GM19328 (cell line): ENCODE measurements at regions not wholly inside any gene's neighbourhood (a gene's known extent, or its start where the extent isn't known, plus 50 kb on each side); places are given as distances from the start of the nearest gene placed in this dataset.
"Not testable (repeated sequence)": the region's sequence is repeated elsewhere in the genome, so short reads cannot be mapped to it uniquely, and the experiment has no call there.

ENCODE experiments used
- ATAC-seq: cut with Tn5 transposase; IDR thresholded peaks from one replicate; pipeline ENCODE4 v1.9.1; 2021; ENCODE audit warnings: mild to moderate bottlenecking, moderate library complexity; ENCODE audit not compliant: unreplicated experiment

DNA sequence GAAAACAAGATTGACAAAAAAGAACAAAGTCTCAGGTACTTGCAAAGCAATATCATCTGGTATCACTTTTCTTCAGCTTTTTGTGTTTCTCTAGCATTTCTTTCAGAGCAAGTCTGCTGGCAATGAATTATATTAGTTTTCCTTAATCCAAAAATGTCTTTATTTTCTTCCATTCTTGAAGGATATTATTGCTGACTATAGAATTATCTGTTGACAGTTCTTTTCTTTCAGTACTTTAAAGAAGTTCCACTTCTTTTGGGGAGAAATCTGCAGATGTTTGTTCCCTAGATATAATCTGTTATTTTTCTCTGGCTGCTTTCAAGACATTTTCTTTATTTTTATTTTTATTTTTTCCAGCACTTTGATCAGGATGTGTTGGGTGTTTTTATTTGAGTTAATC is 161.8 kb upstream of the SPRED2 start:
- no peak for ATAC-seq

DNA sequence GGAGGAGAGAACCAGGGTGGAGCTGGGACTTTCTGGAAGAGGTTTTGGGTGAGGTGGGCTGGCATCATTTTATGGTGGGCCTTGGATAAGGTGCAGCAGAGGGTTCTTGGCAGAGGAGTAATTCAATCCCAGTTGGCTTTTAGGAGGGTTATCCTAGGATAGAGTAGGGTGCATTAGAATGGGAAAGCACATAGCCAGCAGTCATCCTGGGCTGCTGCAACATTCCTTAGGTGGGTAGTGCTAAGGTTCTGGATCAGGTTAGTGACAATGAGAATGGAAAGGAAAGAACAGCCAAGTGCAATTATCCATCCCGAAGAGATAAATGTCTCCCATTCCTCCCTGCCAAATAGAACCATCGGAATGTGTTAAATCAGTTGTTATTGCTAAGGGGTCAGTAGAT is 157.3 kb upstream of the SPRED2 start:
- no peak for ATAC-seq

DNA sequence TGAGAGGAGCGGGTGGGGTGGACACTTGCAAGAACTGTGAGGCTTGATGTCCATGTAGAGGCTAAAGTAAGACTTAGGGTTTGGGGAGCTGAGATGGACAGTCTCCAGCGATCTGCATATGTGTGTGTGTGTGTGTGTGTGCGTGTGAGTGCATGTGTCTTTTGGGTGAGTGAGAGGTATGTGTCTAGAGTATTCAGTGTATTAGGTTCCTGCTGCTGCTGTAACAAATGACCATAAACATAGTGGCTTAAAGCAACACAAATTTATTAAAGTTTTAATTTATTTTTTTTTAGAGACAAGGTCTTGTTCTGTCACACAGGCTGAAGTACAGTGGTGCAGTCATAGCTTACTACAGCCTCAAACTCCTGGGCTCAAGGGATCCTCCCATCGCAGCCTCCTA is 155.4 kb upstream of the SPRED2 start:
- ATAC-seq = no peak

DNA sequence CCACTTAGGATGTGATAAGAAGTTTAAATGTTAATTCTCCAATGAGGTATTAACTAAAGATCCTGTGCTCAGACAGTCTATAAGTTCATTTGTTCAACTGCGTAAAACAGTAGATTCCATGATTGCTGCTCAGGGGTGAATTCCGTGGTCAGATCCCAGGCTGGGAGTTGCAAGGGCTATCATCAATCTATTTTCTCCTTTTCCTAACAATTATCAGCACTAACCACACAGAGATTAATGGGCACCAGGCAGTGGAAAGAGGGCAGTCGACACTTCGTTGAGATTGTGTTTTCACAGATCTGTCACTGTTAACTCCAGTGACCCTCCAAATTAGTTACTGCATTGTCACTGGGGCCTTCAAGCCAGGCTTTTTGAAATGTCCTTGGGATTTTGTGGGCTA is 154.1 kb upstream of the SPRED2 start:
- ATAC-seq = no peak

DNA sequence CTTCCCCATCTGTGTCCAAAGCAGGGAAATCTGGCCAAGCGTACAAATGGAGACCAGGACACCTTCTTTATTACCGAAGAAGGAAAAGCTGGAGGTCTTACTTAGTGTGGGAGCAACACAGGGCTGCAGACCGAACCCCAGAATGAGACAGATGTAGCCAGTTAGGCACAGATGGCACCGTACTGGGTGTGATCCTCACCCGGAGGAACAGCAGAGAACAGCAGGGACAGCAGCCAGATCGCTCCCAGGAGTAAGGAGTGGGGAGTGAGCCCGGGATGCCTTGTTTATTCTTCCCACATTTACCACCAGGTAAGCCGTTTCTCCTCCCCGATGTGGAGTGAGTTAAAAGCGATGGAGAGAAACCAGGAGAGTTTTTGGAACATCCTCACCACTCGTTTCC is 150.7 kb upstream of the SPRED2 start:
- no peak for ATAC-seq

DNA sequence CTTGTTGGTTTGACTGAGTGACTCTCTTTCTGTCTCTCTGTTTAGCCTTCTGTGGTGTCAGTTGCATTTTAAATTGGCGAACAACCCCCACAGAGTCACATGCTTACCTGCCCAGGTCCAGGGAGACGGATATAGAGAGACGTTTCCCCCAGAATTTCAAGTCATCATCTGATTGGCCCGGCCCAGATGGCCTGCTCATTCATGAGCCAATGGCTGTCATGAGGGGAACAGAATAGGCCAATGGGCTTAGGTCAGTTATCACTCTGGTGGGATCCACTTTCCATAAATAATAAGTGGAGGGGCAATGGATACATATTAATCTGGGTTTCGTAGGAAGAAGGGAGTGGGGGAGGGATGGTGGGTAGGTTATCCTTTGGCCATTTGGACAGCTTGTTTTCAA is 150.0 kb upstream of the SPRED2 start:
- ATAC-seq = no peak

DNA sequence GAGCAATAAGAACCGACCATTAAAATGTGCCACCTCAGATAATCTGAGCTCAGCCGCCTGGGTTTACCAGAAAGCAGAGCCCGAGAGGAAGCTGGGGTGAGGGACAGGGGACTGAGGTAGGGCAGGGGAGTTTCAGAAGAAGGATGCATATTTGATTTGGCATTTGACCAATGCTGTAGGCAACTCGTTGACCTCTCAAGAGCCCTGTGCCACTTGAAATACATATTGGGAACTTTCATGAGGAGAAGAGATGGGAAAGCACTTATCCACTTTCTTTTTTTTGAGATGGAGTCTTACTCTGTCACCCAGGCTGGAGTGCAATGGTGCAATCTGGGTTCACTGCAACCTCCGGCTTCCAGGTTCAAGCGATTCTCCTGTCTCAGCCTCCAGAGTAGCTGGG is 148.4 kb upstream of the SPRED2 start:
- ATAC-seq = no peak

DNA sequence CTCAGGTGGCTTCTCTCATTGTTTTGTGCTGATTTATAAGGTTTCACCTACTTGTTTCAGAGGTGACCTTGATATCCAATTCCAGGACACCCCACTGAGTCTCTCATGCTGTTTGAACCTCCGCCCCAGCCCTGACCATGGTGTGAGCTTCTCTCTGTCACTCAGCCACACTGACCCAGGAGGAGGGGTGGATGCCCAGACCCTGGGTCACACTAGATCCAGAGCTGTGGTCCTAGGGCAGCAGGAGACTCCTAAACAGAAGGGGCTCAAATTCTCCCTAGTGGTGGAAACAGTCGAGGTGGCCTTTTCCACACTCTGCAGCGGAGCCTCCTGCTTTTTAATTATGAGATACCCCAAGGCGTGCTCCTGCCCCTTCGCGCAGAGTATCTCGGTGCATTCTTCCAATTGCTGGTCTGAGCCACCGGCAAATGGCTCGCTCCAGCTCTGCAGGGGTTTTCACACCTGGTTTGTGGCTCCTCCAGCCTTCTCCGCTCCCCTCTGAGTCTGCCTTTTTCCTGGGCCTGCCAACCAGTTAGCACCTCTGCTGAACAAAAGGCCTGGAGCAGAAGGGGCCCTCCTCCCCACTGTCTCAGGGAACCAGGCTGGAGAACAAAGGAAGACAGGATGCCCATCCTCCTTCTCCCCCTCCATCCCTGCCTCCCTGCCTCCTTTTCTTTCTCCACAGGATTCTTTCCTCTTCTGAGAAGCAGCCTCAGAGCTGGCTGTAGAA is 147.3 kb upstream of the SPRED2 start:
- no peak for ATAC-seq

DNA sequence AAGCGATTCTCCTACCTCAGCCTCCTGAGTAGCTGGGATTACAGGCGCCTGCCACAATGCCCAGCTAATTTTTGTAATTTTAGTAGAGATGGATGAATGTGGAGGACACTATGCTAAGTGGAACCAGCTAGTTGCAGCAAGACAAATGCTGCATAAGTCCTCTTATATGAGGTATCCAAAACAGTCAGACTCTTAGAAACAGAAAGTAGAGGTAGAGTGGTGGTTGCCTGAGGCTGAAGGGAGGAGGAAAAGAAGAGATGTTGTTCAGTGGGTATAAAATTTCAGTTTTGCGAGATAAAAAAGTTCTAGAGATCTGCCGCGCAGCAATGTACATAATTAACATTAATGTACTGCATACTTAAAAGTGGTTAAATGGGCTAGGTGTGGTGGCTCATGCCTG is 145.3 kb upstream of the SPRED2 start:
- no peak for ATAC-seq

DNA sequence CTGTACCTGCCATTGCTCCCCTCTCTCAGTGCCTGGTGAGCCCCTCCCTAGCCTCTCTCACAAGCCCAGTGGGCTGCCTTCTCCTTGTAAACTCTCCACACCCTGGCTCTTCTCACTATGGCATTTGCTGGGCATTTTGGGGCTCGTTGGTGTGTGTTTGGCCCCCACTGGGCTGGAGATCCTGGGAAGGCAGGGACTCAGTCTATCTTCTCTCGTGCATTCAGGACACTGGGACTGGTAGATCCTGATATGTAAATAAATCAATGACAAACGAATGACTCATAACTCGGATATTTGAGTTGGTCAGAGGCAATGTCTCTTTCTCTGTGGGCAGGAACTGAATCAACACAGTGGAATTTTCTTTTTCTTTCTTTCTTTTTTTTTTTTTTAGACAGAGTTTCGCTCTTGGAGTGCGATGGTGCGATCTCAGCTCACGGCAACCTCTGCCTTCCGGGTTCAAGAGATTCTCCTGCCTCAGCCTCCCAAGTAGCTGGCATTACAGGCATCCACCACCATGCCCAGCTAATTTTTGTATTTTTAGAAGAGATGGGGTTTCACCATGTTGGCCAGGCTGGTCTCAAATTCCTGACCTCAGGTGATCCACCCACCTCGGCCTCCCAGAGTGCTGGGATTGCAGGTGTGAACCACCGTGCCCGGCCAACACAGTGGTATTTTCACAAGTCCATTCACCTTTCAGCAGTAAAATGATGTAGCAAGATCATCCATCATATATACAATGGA is 144.6 kb upstream of the SPRED2 start:
- no peak for ATAC-seq

DNA sequence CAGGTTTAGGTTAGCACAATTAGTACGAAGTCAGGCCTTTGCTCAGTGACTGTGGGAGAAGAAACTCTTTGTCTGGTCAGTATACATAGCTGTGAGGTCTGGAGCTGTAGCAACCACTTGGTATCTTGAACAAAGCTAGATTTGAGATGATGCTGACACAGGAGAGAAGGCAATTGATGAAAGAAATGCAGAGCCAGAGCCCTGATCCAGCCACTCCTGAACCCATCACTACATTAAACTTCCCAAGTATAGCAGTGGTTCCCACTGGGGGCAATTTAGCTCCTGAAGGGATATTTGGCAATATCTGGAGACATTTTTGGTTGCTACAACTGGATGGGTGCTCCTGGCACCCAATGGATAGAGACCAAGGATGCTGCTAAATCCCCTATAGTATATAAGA is 143.9 kb upstream of the SPRED2 start:
- no peak for ATAC-seq

DNA sequence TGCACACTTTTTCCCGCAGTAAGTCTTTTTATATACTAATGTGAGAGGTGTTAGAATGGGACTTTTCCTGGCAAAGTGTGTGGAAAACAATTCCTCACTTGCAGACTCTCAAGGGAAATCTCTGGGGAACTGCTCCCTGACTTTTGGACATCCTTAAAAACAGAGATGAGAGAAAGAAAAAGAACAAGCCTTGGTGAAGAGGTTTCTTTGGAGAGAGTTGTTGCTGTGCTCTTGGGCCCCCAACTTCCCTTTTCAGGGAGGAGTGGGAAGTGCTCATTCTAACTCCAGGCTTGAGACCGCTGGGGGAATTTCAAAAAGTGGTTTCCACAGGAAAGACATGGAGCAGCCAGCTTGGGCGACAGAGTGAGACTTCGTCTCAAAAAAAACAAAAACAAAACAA is 142.6 kb upstream of the SPRED2 start:
- ATAC-seq = no peak

DNA sequence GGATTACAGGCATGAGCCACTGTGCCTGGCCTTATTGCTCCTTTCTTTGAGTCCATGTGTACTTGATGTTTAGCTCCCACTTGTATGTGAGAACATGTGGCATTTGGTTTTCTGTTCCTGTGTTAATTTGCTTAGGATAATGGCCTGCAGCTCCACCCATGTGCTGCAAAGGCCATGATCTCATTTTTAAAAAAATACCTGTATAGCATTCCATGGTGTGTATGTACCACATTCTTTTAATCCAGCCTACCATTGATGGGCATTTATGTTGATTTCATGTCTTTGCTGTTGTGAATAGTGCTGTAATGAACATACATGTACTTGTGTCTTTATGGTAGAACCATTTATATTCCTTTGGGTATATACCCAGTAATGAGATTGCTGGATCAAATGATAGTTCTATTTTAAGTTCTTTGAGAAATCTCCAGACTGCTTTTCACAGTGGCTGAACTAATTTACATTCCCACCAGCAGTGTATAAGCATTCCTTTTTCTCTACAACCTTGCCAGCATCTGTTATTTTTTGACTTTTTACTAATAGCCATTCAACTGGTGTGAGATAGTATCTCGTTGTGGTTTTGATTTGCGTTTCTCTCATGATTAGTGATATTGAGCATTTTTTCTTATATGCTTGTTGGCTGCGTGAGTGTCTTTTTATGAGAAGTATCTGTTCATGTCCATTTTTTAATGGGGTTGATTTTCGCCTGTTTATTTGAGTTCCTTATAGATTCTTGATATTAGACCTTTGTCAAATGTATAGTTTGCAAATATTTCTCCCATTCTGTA is 136.4 kb upstream of the SPRED2 start:
- not testable (repeated sequence) for ATAC-seq

DNA sequence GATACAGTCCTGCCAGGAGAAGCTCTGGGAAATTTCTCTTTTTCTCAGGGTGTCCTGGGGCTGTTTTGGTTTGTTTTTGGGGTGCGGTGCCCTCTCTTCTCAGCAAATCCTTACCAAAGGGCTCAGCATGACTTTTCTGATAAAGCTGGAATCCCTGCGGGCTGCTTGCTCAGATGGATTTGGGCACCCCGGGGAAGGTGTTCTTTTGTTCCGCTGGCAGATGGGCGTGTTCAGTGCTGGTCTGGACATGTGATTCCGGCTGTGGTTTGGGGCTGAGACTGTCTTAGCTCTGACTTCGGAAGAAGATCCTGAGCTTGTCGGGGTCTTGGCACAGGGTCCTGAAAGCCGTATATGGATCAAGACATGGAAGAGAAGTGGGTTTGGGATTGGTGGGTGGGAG is 134.2 kb upstream of the SPRED2 start:
- no peak for ATAC-seq

DNA sequence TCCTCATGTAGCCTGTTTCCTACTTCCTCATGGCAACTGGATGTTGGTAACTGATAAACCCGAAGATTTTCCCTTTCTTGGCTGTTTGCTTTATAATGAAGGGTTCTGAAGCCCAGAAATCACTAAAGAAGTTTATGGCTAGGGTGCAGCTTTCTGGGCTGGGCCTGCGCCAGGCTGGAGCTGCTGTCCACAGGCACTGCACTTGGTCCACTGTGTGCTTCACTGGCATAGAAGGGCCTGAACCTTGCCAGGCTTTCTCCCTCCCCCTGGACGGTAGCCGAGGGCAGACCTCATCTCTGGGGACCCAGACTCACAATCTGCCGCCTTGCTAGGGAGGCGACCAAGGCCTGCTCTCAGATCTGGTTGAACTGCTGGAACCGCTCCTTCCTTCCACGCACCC is 133.3 kb upstream of the SPRED2 start:
- no peak for ATAC-seq

DNA sequence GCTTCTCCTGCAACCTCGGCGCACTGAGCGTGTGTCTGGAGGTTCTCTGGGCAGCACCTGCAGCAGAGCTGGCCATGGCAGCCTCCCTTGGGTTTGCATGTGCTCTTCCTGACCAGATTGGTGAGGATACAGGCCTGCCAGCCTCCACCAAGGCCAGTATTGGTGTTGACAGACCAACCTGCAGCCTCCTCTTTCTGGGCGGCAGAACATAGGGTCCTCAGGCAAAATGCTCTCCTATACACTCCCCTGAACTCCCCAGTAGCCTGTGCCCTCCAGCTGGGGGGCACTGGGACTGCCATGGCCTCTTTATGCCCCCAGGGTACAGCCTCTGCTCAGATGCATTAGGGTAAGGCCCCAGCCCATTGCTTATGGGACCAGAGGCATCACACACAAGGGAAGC is 131.9 kb upstream of the SPRED2 start:
- ATAC-seq = no peak

DNA sequence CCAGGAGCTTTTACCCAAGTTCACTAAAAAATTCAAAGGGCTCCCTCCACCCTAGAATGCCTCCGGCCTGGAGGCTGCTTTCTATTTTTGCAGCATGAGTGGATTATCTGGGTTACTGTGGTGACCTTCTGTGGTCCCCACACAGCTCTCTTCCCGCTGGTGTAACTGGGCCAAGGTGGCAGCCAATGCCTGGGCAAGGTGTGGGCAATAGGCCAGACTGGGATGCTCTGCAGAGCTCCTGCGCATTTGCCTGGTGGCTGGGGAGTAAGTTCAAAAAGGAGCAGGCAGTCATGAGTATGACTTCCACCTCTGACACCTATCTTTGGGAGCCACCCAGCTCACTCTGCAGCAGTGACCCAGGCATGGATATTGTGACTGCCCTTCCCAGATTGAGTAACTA is 130.5 kb upstream of the SPRED2 start:
- ATAC-seq = no peak

DNA sequence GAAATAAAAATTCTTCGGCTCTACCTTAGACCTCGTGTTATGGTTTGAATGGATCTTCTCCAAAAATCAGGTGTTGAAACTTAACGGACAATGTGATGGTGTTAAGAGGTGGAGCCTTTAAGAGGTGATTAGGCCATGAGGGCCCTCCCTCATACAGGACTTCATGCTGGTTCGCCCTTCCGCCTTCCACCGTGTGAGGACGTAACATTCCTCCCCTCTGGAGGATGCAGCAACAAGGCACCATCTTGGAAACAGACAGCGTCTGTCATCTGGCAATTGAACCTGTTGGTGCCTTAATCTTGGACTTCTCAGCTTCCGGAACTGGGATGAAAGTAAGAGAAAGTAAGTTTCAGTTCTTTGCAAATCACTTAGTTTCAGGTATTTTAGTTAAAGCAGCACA is 126.3 kb upstream of the SPRED2 start:
- ATAC-seq = no peak

DNA sequence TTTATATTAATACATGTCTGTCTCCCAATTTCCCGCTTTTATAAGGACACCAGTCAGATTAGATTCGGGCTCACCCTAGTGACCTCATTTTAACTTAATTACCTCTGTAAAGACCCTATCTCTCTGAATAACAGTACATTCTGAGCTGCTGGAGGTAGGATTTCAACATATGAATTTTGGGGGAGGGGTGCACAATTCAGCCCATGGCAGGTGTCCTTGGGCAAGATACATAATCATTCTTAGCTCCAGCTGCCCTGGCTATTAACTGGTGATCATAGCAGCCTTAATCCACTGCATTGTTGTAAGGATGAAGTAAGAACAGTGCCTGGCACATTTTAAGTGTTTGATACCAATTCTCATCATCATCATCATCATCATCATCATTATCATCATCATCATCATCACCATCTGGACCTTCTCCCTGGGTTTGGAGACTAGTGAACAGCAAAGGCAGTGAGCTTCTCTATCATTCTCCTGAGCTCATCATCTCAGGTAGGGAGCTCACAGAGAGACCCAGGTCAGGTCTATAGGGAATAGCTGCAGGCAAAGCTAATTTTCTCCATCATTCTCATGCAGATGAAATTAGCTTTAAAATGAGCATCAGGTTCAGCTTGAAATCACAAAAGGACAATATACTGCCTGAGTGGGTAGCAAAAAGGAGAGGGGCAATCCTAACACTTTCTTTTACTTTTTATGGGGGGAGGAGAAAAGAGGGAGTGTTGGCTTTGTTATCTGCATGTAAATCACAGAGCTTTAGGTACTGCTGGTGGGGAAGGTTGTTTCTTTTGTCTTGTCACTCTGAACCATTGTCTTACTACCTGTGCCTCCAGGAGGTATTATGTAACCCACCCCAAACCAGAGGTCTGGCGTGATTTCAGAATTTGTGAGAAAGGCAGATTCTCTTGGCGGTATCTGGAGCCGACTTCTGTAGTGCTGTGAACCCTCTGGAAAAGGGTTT is 125.5 kb upstream of the SPRED2 start:
- ATAC-seq = no peak

DNA sequence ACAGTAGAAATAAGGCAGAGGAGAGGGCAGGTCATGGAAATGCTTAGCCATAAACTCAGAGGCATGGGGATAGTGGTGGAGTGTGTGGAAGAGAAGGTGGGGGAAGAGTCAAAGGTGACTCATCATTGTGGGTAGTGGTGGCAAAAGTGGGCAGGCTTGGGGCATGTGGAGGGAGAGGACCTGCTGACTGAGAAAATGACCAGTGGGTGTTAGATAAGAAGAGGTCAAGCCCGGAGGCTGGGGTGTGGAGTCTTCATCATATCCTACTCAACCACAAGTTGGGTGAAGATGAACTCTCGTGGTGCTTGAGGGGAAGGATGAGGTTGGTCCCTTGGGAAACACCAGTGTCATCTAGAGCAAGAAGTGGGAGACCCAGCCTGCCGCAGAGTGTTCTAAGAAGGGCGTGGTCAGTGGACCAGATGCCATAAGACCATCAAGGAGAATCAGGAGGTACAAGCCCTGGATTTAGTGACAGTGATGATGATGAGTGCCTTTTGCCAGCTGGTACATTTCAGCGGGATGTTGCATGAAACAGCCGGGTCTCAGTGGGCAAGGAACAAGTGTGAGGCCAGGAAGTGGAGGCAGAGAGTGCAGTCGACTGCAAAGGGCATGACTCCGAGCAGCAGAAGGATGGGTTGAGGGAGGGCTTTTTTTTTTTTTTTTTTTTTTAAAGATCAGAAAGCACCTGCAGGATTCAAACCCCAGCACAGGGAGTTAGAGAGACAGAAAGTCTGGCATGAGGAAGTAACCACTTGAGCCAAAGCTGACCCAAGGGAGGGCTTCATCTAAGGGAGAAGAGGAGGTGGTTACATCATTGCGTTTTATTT is 122.6 kb upstream of the SPRED2 start:
- no peak for ATAC-seq
